ENCODE measurements at regions not wholly inside any gene's neighbourhood (a gene's known extent, or its start where the extent isn't known, plus 50 kb on each side); places are given as distances from the start of the nearest gene placed in this dataset.
"Not testable (repeated sequence)": the region's sequence is repeated elsewhere in the genome, so short reads cannot be mapped to it uniquely, and the experiment has no call there.

GRCh38 chr6:153301602-153302001 is 170.5 kb upstream of the RGS17 start:
- no peak overlapping the region for H3K4me3 ChIP-seq (ENCODE audit: low read depth, low read length)
- H3K36me3 ChIP-seq (ENCODE audit: control insufficient read depth, insufficient read depth, low read length), result no peaks in the 10 kb centered on the region
- H3K27ac ChIP-seq (ENCODE audit: low read depth, low read length), result no peak overlapping the region
- no peaks in the 10 kb centered on the region for H3K9me3 ChIP-seq (ENCODE audit: control insufficient read depth, insufficient read depth, low read length)
- H3K9ac ChIP-seq (ENCODE audit: low read depth, low read length), result no peak overlapping the region
- no peaks in the 10 kb centered on the region for H3K4me1 ChIP-seq (ENCODE audit: control insufficient read depth, insufficient read depth, low read length)
- H3K27me3 ChIP-seq (ENCODE audit: control insufficient read depth, insufficient read depth, low read length), result no peaks in the 10 kb centered on the region

- not testable (repeated sequence) for H3K36me3 ChIP-seq (ENCODE audit: control insufficient read depth, insufficient read depth, low read length); H3K27me3 ChIP-seq (ENCODE audit: control insufficient read depth, insufficient read depth, low read length); H3K27ac ChIP-seq (ENCODE audit: low read depth, low read length); H3K4me1 ChIP-seq (ENCODE audit: control insufficient read depth, insufficient read depth, low read length); H3K9ac ChIP-seq (ENCODE audit: low read depth, low read length); H3K4me3 ChIP-seq (ENCODE audit: low read depth, low read length); H3K9me3 ChIP-seq (ENCODE audit: control insufficient read depth, insufficient read depth, low read length)
These were observed 151.4 kb upstream of the RGS17 start for GRCh38 chr6:153282456-153282855.

DNA sequence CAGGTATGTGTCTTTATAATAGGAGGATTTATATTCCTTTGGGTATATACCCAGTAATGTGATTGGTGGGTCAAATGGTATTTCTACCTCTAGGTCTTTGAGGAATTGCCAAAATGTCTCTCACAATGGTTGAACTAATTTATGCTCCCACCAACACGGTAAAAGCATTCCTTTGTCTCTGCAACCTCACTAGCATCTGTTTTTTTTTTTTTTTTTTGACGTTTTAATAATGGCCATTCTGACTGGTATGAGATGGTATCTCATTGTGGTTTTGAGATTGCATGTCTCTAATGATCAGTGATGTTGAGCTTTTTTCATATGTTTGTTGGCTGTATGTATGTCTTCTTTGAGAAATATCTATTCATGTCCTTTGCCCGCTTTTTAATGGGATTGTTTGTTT is 144.9 kb upstream of the RGS17 start:
- Histone ChIP-seq H3K27ac (ENCODE audit: low read depth, low read length) (no peak overlapping the region), H3K4me1 (ENCODE audit: control insufficient read depth, insufficient read depth, low read length) (peaks cover 7% of the 10 kb centered on the region; the same call in 1 of the 2 replicates), H3K9ac (ENCODE audit: low read depth, low read length) (no peak overlapping the region), H3K9me3 (ENCODE audit: control insufficient read depth, insufficient read depth, low read length) (no peaks in the 10 kb centered on the region), H3K4me3 (ENCODE audit: low read depth, low read length) (no peak overlapping the region), H3K36me3 (ENCODE audit: control insufficient read depth, insufficient read depth, low read length) (no peaks in the 10 kb centered on the region), H3K27me3 (ENCODE audit: control insufficient read depth, insufficient read depth, low read length) (no peaks in the 10 kb centered on the region)

- no peaks in the 10 kb centered on the region for H3K27me3 ChIP-seq (ENCODE audit: control insufficient read depth, insufficient read depth, low read length)
- no peak overlapping the region for H3K27ac ChIP-seq (ENCODE audit: low read depth, low read length)
- H3K9ac ChIP-seq (ENCODE audit: low read depth, low read length), result no peak overlapping the region
- H3K4me1 ChIP-seq (ENCODE audit: control insufficient read depth, insufficient read depth, low read length), result peaks cover 7% of the 10 kb centered on the region; the same call in 1 of the 2 replicates
- H3K9me3 ChIP-seq (ENCODE audit: control insufficient read depth, insufficient read depth, low read length), result no peaks in the 10 kb centered on the region
- H3K4me3 ChIP-seq (ENCODE audit: low read depth, low read length), result no peak overlapping the region
- no peaks in the 10 kb centered on the region for H3K36me3 ChIP-seq (ENCODE audit: control insufficient read depth, insufficient read depth, low read length)
These were observed 141.3 kb upstream of the RGS17 start for GRCh38 chr6:153272201-153272980.

DNA sequence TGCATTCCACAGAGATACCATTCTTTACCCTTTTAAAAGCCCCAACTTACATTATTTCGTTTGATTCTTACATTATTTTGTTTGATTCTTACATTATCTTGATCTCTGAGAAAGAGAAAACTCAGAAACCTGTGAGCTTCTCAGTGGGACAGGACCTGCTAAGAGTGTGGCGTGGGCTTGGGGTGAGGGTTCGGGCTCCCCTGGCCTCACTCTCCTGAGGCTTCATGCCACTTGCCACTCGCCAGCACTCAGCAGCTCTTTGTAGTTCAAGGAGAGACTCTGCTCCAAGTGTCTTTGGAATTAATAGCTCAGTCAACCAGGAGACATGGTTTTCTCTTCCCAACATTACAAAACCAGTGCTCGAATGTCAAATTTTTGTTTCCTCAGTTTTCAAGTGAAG is 132.4 kb upstream of the RGS17 start:
- H3K27me3 ChIP-seq (ENCODE audit: control insufficient read depth, insufficient read depth, low read length), result no peaks in the 10 kb centered on the region
- H3K4me1 ChIP-seq (ENCODE audit: control insufficient read depth, insufficient read depth, low read length), result no peaks in the 10 kb centered on the region
- no peak overlapping the region for H3K27ac ChIP-seq (ENCODE audit: low read depth, low read length)
- H3K4me3 ChIP-seq (ENCODE audit: low read depth, low read length), result no peak overlapping the region
- no peaks in the 10 kb centered on the region for H3K36me3 ChIP-seq (ENCODE audit: control insufficient read depth, insufficient read depth, low read length)
- no peak overlapping the region for H3K9ac ChIP-seq (ENCODE audit: low read depth, low read length)
- H3K9me3 ChIP-seq (ENCODE audit: control insufficient read depth, insufficient read depth, low read length), result no peaks in the 10 kb centered on the region

- Histone ChIP-seq H3K9ac (ENCODE audit: low read depth, low read length) (no peak overlapping the region), H3K4me1 (ENCODE audit: control insufficient read depth, insufficient read depth, low read length) (no peaks in the 10 kb centered on the region), H3K36me3 (ENCODE audit: control insufficient read depth, insufficient read depth, low read length) (no peaks in the 10 kb centered on the region), H3K4me3 (ENCODE audit: low read depth, low read length) (no peak overlapping the region), H3K9me3 (ENCODE audit: control insufficient read depth, insufficient read depth, low read length) (no peaks in the 10 kb centered on the region), H3K27ac (ENCODE audit: low read depth, low read length) (no peak overlapping the region), H3K27me3 (ENCODE audit: control insufficient read depth, insufficient read depth, low read length) (no peaks in the 10 kb centered on the region)
These were observed 120.2 kb upstream of the RGS17 start for GRCh38 chr6:153251326-153251725.

DNA sequence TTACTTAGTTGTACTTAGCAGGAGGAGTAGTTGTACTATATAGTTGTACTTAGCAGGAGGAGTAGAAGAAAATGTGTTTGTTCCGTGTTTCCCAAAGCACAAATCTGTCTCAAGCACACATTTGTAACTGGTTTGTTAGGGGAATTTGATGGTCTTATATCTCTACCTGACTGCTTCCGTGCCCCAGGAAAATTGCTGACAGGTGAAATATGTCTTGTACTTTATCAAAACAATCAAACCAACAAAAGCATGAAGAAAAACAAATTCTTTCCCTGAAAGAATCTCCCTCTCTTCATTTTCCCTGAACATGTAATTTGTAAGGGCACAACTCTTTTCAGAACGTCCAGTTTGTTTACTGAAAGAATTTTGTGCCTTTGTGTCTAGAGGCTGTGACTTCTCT is 106.6 kb upstream of the RGS17 start:
- H3K4me3 ChIP-seq (ENCODE audit: low read depth, low read length), result no peak overlapping the region
- no peaks in the 10 kb centered on the region for H3K36me3 ChIP-seq (ENCODE audit: control insufficient read depth, insufficient read depth, low read length)
- no peaks in the 10 kb centered on the region for H3K4me1 ChIP-seq (ENCODE audit: control insufficient read depth, insufficient read depth, low read length)
- no peak overlapping the region for H3K9ac ChIP-seq (ENCODE audit: low read depth, low read length)
- H3K9me3 ChIP-seq (ENCODE audit: control insufficient read depth, insufficient read depth, low read length), result no peaks in the 10 kb centered on the region
- H3K27me3 ChIP-seq (ENCODE audit: control insufficient read depth, insufficient read depth, low read length), result no peaks in the 10 kb centered on the region
- H3K27ac ChIP-seq (ENCODE audit: low read depth, low read length), result no peak overlapping the region

DNA sequence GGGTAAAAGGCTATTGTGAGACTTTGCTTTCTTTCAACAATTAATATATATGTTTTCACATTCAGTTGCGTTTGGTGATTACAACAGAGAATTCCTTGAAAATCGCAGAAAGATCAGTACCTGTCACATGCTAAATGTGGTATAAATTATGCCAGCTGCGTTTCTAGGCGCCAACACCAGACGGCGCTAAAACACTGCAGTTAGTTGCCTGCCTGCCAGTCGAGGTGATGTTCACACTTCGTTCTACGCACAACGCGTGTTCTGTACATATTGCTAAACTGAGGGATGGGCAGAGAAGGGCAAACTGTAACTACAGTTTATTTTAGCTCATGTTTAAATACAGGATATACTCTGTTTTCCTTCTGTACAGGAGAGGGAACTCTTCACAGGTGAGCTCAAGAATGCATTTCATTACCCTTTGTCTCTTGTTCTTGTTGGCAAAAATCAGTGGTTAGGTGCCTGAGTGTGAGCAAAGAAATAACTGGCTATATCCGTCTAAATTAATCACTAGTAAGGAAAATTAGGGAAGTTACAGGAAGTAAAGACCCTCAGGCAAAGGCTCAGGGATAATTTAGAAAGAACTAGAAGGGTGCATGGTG is 100.1 kb upstream of the RGS17 start:
- Histone ChIP-seq H3K4me1 (ENCODE audit: control insufficient read depth, insufficient read depth, low read length) (no peaks in the 10 kb centered on the region), H3K27ac (ENCODE audit: low read depth, low read length) (no peak overlapping the region), H3K36me3 (ENCODE audit: control insufficient read depth, insufficient read depth, low read length) (no peaks in the 10 kb centered on the region), H3K4me3 (ENCODE audit: low read depth, low read length) (no peak overlapping the region), H3K9me3 (ENCODE audit: control insufficient read depth, insufficient read depth, low read length) (no peaks in the 10 kb centered on the region), H3K9ac (ENCODE audit: low read depth, low read length) (no peak overlapping the region), H3K27me3 (ENCODE audit: control insufficient read depth, insufficient read depth, low read length) (no peaks in the 10 kb centered on the region)

GRCh38 chr6:153218184-153218792 is 87.2 kb upstream of the RGS17 start:
- Histone ChIP-seq H3K36me3 (ENCODE audit: control insufficient read depth, insufficient read depth, low read length) (no peaks in the 10 kb centered on the region), H3K27ac (ENCODE audit: low read depth, low read length) (no peak overlapping the region), H3K27me3 (ENCODE audit: control insufficient read depth, insufficient read depth, low read length) (no peaks in the 10 kb centered on the region), H3K9me3 (ENCODE audit: control insufficient read depth, insufficient read depth, low read length) (no peaks in the 10 kb centered on the region), H3K9ac (ENCODE audit: low read depth, low read length) (no peak overlapping the region), H3K4me3 (ENCODE audit: low read depth, low read length) (no peak overlapping the region), H3K4me1 (ENCODE audit: control insufficient read depth, insufficient read depth, low read length) (no peaks in the 10 kb centered on the region)

- Histone ChIP-seq H3K27ac (ENCODE audit: low read depth, low read length) (no peak overlapping the region), H3K4me1 (ENCODE audit: control insufficient read depth, insufficient read depth, low read length) (no peaks in the 10 kb centered on the region), H3K9me3 (ENCODE audit: control insufficient read depth, insufficient read depth, low read length) (no peaks in the 10 kb centered on the region), H3K27me3 (ENCODE audit: control insufficient read depth, insufficient read depth, low read length) (no peaks in the 10 kb centered on the region), H3K9ac (ENCODE audit: low read depth, low read length) (no peak overlapping the region), H3K4me3 (ENCODE audit: low read depth, low read length) (no peak overlapping the region), H3K36me3 (ENCODE audit: control insufficient read depth, insufficient read depth, low read length) (no peaks in the 10 kb centered on the region)
These were observed 85.7 kb upstream of the RGS17 start for GRCh38 chr6:153216789-153217188.

DNA sequence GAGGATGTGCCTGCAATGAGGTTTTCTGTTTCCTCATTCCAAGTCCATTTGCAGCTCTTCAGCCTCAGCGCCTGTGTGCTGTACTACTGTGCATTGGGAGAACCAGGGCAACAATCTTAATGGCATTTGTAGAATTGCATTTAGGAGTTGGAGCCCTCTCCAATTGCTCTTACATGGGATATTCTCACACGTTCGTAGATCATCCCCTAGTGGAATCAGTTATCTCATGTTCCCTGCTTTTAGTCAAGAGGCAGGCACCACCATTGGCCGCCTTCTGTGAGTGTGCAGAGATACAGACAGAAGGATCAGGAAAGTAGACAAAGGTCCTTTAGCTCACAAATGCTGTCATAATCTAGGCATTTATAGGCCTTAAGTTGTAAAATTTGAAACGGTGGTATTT is 84.2 kb upstream of the RGS17 start:
- Histone ChIP-seq H3K36me3 (ENCODE audit: control insufficient read depth, insufficient read depth, low read length) (no peaks in the 10 kb centered on the region), H3K9ac (ENCODE audit: low read depth, low read length) (no peak overlapping the region), H3K9me3 (ENCODE audit: control insufficient read depth, insufficient read depth, low read length) (no peaks in the 10 kb centered on the region), H3K27me3 (ENCODE audit: control insufficient read depth, insufficient read depth, low read length) (no peaks in the 10 kb centered on the region), H3K27ac (ENCODE audit: low read depth, low read length) (no peak overlapping the region), H3K4me1 (ENCODE audit: control insufficient read depth, insufficient read depth, low read length) (no peaks in the 10 kb centered on the region), H3K4me3 (ENCODE audit: low read depth, low read length) (no peak overlapping the region)
